Upper lobe of right lung (tissue), 1 donor: ENCODE measurements at regions not wholly inside any gene's neighbourhood (a gene's known extent, or its start where the extent isn't known, plus 50 kb on each side); places are given as distances from the start of the nearest gene placed in this dataset.

Experiments
- ATAC-seq: fragments of 200-7000 bp; cut with Tn5 transposase; one replicate; pipeline ENCODE4 v1.9.1; 2020; ENCODE audit warnings: mild to moderate bottlenecking, moderate library complexity
- DNase-seq: peaks from one replicate; pipeline ENCODE4 v3.0.0-alpha.2; 2020
- H3K27ac ChIP-seq: fragments of 200-600 bp; one replicate; pipeline ENCODE4 v1.8.0; 2022
- H3K27me3 ChIP-seq: fragments of 200-600 bp; one replicate; pipeline ENCODE4 v1.8.0; 2022; ENCODE audit warnings: mild to moderate bottlenecking
- H3K36me3 ChIP-seq: fragments of 200-600 bp; one replicate; pipeline ENCODE4 v1.8.0; 2022
- H3K4me1 ChIP-seq: fragments of 200-600 bp; one replicate; pipeline ENCODE4 v1.8.0; 2022
- H3K4me3 ChIP-seq: fragments of 200-600 bp; one replicate; pipeline ENCODE4 v1.8.0; 2022; ENCODE audit warnings: mild to moderate bottlenecking
- H3K9me3 ChIP-seq: fragments of 200-600 bp; one replicate; pipeline ENCODE4 v1.8.0; 2022
- intact Hi-C: fragments of 100-400 bp; cut with DNase I; formaldehyde crosslinking; loops from one replicate; pipeline ENCODE4 v1.11.0; 2022
- TF ChIP-seq, protein P1 (sequence below): fragments of 200-600 bp; IDR thresholded peaks from one replicate; pipeline ENCODE4 v1.8.0; 2022; ENCODE audit warnings: antibody characterized with exemption
- donor health status: DM: no; HTN: yes; CAD: no; lungs with severe emphysema.

DNA sequence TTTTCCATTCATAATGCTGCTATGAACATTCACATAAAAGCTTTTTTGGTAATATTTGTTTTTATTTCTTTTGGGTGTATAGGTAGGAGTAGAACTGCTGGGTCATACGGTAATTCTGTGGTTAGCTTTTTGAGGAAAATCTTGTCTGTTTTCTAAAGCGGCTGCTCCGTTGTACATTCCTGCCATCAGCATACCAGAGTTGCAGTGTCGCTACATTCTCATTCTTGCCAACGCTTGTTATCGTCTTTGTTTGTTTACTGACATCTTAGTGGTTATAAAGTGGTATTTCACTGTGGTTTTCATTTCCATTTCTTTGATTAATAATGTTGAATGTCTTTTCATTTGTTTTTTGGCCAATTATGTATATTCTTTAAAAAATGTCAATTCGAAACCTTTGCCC lies 469.8 kb upstream of the ZP4 start:
- Histone ChIP-seq H3K4me3 (no peak overlapping the region), H3K9me3 (no peaks in the 10 kb centered on the region), H3K4me1 (no peaks in the 10 kb centered on the region), H3K27me3 (no peaks in the 10 kb centered on the region), H3K36me3 (no peaks in the 10 kb centered on the region), H3K27ac (no peak overlapping the region)
- DNase-seq = no peak
- intact Hi-C loops = no loop called here
- ATAC-seq = no peak
- TF ChIP-seq, protein P1, sequence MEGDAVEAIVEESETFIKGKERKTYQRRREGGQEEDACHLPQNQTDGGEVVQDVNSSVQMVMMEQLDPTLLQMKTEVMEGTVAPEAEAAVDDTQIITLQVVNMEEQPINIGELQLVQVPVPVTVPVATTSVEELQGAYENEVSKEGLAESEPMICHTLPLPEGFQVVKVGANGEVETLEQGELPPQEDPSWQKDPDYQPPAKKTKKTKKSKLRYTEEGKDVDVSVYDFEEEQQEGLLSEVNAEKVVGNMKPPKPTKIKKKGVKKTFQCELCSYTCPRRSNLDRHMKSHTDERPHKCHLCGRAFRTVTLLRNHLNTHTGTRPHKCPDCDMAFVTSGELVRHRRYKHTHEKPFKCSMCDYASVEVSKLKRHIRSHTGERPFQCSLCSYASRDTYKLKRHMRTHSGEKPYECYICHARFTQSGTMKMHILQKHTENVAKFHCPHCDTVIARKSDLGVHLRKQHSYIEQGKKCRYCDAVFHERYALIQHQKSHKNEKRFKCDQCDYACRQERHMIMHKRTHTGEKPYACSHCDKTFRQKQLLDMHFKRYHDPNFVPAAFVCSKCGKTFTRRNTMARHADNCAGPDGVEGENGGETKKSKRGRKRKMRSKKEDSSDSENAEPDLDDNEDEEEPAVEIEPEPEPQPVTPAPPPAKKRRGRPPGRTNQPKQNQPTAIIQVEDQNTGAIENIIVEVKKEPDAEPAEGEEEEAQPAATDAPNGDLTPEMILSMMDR = no peak

DNA sequence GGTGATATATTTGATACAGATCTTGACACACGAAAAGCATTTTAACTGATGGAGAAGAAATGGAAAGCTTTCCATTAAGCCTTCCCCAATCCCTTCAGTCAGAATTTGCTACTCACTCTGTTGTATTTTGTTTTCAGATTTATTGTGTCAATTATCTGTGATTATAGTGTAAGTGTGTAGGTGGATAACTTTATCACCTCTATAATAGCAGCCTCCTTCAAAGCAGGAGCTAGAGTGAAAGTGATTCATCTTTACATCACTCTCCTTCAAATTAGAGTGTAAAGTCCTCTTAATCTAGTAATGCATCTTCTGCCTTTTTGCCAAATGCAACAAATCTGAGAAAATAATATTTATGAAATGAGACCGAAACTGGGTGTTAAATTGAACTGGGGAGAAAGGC lies 459.7 kb upstream of the ZP4 start:
- Histone ChIP-seq H3K4me3 (no peak overlapping the region), H3K9me3 (no peaks in the 10 kb centered on the region), H3K27ac (no peak overlapping the region), H3K4me1 (no peaks in the 10 kb centered on the region), H3K36me3 (no peaks in the 10 kb centered on the region), H3K27me3 (no peaks in the 10 kb centered on the region)
- DNase-seq (no peak), ATAC-seq (no peak)
- TF ChIP-seq, protein P1 = no peak
- intact Hi-C loops = no loop called here

DNA sequence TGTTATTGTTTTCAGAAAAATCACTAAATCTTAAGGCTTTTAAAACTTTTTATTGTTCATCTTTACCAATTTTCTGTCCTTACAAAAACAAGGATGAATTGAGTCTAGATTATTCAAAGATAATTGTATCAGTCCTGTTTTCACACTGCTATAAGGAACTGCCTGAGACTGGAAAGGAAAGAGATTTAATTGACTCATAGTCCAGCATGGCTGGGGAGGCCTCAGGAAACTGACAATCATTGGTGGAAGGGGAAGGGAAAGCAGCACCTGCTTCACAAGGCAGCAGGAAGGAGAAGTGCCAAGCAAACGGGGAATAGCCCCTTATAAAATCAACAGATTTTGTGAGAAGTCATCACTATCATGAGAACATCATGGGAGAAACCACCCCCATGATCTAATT lies 455.6 kb upstream of the ZP4 start:
- H3K4me3 ChIP-seq = no peak overlapping the region
- no peaks in the 10 kb centered on the region for H3K36me3 ChIP-seq
- no peaks in the 10 kb centered on the region for H3K4me1 ChIP-seq
- no peaks in the 10 kb centered on the region for H3K27me3 ChIP-seq
- H3K27ac ChIP-seq = no peak overlapping the region
- no peaks in the 10 kb centered on the region for H3K9me3 ChIP-seq
- TF ChIP-seq, protein P1 = no peak
- DNase-seq = no peak
- ATAC-seq = no peak
- intact Hi-C loops = no loop called here

DNA sequence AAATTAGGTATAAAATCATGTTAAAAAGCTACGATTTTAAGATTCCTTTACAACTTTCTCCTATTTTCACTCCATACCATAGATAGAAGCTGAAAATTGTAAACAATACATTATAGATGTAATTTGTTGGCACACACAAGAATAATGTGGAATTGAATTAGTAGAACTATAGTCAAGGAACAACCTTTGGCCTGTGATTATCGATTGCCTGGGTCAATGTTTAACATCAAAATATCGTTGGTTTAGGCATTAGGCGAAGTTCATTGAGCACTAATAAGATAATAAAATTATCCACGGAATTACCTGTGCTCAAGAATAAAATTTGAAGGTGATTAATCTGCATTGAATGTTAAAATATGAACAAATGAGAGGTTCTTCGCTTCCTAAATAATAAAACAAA lies 455.1 kb upstream of the ZP4 start:
- DNase-seq = no peak
- TF ChIP-seq, protein P1 = no peak
- Histone ChIP-seq H3K4me1 (no peaks in the 10 kb centered on the region), H3K9me3 (no peaks in the 10 kb centered on the region), H3K4me3 (no peak overlapping the region), H3K27me3 (no peaks in the 10 kb centered on the region), H3K27ac (no peak overlapping the region), H3K36me3 (no peaks in the 10 kb centered on the region)
- no peak for ATAC-seq
- intact Hi-C loops = no loop called here

DNA sequence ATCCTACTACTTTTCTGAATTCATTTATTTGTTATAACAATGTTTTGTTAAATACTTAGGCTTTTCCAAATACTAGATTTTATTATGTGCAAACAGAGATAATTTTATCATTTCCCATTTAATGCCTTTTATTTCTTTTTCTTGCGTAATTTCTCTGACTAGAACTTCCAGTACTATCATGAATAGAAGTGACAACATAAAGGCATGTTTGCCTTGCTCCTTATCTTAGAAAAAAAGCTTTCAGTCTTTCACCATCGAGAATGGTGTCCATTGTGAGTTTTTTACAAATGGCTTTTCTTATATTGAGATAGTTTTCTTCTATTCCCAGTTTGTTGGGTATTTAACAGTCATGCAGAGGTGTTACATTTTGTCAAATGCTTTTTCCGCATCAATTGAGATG lies 453.1 kb upstream of the ZP4 start:
- no peak for DNase-seq
- ATAC-seq = no peak
- no peaks in the 10 kb centered on the region for H3K4me1 ChIP-seq
- intact Hi-C loops = no loop called here
- H3K36me3 ChIP-seq = no peaks in the 10 kb centered on the region
- no peaks in the 10 kb centered on the region for H3K27me3 ChIP-seq
- no peak overlapping the region for H3K4me3 ChIP-seq
- H3K27ac ChIP-seq = no peak overlapping the region
- TF ChIP-seq, protein P1 = no peak
- H3K9me3 ChIP-seq = no peaks in the 10 kb centered on the region

DNA sequence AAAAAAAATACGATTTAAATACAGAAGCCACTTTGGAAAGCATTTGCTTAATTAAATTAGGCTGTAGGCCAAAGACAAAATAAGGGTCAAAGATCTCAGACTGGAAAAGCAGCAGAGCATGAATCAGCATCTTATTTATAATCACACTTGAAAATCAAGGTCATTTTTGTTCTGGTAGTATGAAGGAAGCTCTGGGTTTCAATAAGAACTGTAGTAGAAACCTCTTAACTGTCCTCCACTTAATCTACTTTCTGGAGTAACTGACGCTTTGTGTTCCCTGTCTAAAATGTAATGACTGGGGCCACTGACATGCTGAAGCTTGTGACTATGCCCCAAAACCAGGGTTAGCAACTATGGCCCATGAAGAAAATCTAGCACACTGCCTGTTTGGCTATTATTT lies 450.7 kb upstream of the ZP4 start:
- intact Hi-C loops = no loop called here
- no peak overlapping the region for H3K27ac ChIP-seq
- no peaks in the 10 kb centered on the region for H3K27me3 ChIP-seq
- no peak overlapping the region for H3K4me3 ChIP-seq
- DNase-seq (no peak), ATAC-seq (no peak)
- H3K36me3 ChIP-seq = no peaks in the 10 kb centered on the region
- H3K4me1 ChIP-seq = no peaks in the 10 kb centered on the region
- H3K9me3 ChIP-seq = no peaks in the 10 kb centered on the region
- TF ChIP-seq, protein P1 = no peak
